ENCODE measurements at regions not wholly inside any gene's neighbourhood (a gene's known extent, or its start where the extent isn't known, plus 50 kb on each side); places are given as distances from the start of the nearest gene placed in this dataset.

DNA sequence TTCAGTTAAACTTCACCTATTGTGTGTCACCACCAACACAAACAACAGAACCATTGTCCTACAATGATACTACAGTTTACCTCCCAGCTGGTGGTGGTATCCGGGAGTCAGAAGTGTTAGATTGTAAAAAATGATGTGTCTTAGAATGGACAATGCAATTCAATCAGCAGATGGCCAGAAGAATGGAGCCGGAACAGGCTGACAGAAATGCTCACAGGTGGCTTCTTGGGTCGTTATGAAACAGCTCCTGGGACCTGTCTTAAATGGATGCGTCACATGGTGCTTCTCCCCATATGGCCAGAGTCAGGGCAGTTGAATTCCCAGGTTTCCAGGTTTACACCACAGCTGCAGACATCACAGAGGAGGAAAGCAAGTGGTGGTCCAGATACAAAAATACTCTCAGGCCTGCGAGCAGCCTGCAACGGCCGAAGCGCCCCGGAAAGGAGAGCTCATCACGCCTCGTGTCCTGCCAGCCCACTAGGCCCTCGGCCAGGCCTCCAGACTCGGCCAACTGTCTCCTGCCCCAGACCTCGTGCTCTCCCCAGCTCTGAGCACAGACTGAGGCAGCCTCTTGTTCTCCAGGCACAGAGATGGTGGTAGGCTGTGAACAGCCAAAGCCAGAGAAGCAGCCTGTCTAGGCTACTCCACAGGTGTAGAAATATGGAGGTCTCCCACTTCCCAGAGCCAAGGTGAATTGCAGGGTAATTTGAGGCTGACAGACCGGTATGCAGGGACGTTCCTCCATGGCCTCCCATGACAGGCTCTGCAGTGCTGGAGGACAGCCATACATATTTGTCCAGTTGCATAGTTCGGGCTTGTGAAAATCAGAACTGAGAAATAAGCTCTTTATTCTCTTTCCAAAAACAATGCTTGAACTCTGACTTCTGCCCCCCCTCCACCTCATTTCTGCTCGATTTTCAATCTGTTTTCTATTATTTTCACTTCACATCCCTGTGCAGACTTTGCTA, 98.5 kb upstream of the SPATA31C2 start:
- Histone ChIP-seq H3K4me3 (ENCODE audit: low read length, poor library complexity, severe bottlenecking) (no peak overlapping the region), H3K79me2 (ENCODE audit: insufficient read depth, low read length) (no peaks in the 10 kb centered on the region), H3K9me3 (ENCODE audit: insufficient read depth, low read depth, low read length) (no peaks in the 10 kb centered on the region), H3K9me2 (replicated peaks; ENCODE audit: low read depth, low read length) (no peaks in the 10 kb centered on the region), H2AFZ (ENCODE audit: low read length) (no peak overlapping the region), H3K9ac (ENCODE audit: low read depth, low read length, poor library complexity, severe bottlenecking) (no peak overlapping the region), H3K4me1 (ENCODE audit: insufficient read depth, low read length, poor library complexity, severe bottlenecking) (no peaks in the 10 kb centered on the region), H3F3A (ENCODE audit: low read depth) (no peaks in the 10 kb centered on the region), H4K20me1 (ENCODE audit: insufficient read depth, low read length, poor library complexity, severe bottlenecking) (no peaks in the 10 kb centered on the region), H3K36me3 (ENCODE audit: insufficient read depth, low read length) (no peaks in the 10 kb centered on the region), H3K4me2 (ENCODE audit: low read depth, low read length, poor library complexity, severe bottlenecking) (no peak overlapping the region), H3K27me3 (ENCODE audit: insufficient read depth, low read length, poor library complexity, severe bottlenecking) (no peaks in the 10 kb centered on the region)
- TF ChIP-seq EZH2phosphoT487 (IDR thresholded peaks at IDR 0.05; ENCODE audit: borderline replicate concordance): no peak
- TF ChIP-seq, protein P1, sequence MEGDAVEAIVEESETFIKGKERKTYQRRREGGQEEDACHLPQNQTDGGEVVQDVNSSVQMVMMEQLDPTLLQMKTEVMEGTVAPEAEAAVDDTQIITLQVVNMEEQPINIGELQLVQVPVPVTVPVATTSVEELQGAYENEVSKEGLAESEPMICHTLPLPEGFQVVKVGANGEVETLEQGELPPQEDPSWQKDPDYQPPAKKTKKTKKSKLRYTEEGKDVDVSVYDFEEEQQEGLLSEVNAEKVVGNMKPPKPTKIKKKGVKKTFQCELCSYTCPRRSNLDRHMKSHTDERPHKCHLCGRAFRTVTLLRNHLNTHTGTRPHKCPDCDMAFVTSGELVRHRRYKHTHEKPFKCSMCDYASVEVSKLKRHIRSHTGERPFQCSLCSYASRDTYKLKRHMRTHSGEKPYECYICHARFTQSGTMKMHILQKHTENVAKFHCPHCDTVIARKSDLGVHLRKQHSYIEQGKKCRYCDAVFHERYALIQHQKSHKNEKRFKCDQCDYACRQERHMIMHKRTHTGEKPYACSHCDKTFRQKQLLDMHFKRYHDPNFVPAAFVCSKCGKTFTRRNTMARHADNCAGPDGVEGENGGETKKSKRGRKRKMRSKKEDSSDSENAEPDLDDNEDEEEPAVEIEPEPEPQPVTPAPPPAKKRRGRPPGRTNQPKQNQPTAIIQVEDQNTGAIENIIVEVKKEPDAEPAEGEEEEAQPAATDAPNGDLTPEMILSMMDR (conservative IDR thresholded peaks at IDR 0.05; ENCODE audit: low read length): no peak

DNA sequence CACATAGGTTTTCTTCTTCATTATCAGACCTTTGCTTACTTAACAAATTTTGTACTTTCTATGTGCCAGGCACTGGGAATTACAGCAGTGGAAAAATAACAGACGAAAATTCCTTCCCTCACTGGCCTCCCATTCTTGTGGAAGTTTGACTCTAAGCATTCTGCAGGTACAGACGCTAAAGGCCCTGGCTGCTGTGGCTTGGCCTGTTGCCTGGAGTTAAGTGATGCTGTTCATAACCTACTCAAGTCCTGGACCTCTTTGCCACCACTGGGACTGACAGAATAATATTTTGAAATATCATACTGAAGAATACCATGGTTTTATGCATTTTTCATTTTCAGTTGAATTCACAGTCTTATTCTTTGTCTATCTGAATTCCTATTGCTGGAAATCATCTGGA, 97.3 kb upstream of the SPATA31C2 start:
- Histone ChIP-seq H4K20me1 (ENCODE audit: insufficient read depth, low read length, poor library complexity, severe bottlenecking) (no peaks in the 10 kb centered on the region), H3K9me3 (ENCODE audit: insufficient read depth, low read depth, low read length) (no peaks in the 10 kb centered on the region), H2AFZ (ENCODE audit: low read length) (no peak overlapping the region), H3K4me1 (ENCODE audit: insufficient read depth, low read length, poor library complexity, severe bottlenecking) (no peaks in the 10 kb centered on the region), H3K9ac (ENCODE audit: low read depth, low read length, poor library complexity, severe bottlenecking) (no peak overlapping the region), H3K4me3 (ENCODE audit: low read length, poor library complexity, severe bottlenecking) (no peak overlapping the region), H3K79me2 (ENCODE audit: insufficient read depth, low read length) (no peaks in the 10 kb centered on the region), H3K9me2 (replicated peaks; ENCODE audit: low read depth, low read length) (no peaks in the 10 kb centered on the region), H3F3A (ENCODE audit: low read depth) (no peaks in the 10 kb centered on the region), H3K4me2 (ENCODE audit: low read depth, low read length, poor library complexity, severe bottlenecking) (no peak overlapping the region), H3K36me3 (ENCODE audit: insufficient read depth, low read length) (no peaks in the 10 kb centered on the region), H3K27me3 (ENCODE audit: insufficient read depth, low read length, poor library complexity, severe bottlenecking) (no peaks in the 10 kb centered on the region)
- TF ChIP-seq EZH2phosphoT487 (IDR thresholded peaks at IDR 0.05; ENCODE audit: borderline replicate concordance): no peak
- TF ChIP-seq, protein P1 (conservative IDR thresholded peaks at IDR 0.05; ENCODE audit: low read length): no peak

DNA sequence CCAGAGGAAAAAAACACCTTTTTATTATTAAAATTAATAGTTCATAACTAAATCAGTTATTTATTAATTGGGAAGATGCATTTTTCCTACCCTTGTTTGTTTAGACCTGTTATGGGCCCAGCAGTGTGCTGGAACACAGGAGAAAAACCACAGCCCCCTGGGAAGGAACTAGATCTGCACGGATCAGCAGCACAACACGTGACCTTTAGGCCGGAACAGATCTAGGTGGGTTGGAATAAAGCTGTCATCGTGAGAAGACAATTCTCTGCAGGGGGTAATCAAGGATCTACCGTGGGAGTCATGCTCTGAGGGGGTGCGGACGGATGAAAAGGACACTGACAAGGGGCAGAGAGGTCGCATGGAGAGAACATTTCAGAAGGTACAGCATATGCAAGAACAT, 95.8 kb upstream of the SPATA31C2 start:
- H3K9ac ChIP-seq (ENCODE audit: low read depth, low read length, poor library complexity, severe bottlenecking): no peak overlapping the region
- TF ChIP-seq EZH2phosphoT487 (IDR thresholded peaks at IDR 0.05; ENCODE audit: borderline replicate concordance): no peak
- TF ChIP-seq, protein P1 (conservative IDR thresholded peaks at IDR 0.05; ENCODE audit: low read length): no peak

More for the DNA sequence above, 95.8 kb upstream of the SPATA31C2 start:
- Histone ChIP-seq H3K9me3 (ENCODE audit: insufficient read depth, low read depth, low read length) (no peaks in the 10 kb centered on the region), H3K9me2 (replicated peaks; ENCODE audit: low read depth, low read length) (no peaks in the 10 kb centered on the region), H3K4me3 (ENCODE audit: low read length, poor library complexity, severe bottlenecking) (no peak overlapping the region), H3K36me3 (ENCODE audit: insufficient read depth, low read length) (no peaks in the 10 kb centered on the region), H3K27me3 (ENCODE audit: insufficient read depth, low read length, poor library complexity, severe bottlenecking) (no peaks in the 10 kb centered on the region), H3F3A (ENCODE audit: low read depth) (no peaks in the 10 kb centered on the region), H4K20me1 (ENCODE audit: insufficient read depth, low read length, poor library complexity, severe bottlenecking) (no peaks in the 10 kb centered on the region), H2AFZ (ENCODE audit: low read length) (no peak overlapping the region), H3K4me2 (ENCODE audit: low read depth, low read length, poor library complexity, severe bottlenecking) (no peak overlapping the region), H3K4me1 (ENCODE audit: insufficient read depth, low read length, poor library complexity, severe bottlenecking) (no peaks in the 10 kb centered on the region), H3K79me2 (ENCODE audit: insufficient read depth, low read length) (no peaks in the 10 kb centered on the region)

Data from Loucy (cell line).